GM18498 (cell line): ENCODE measurements at regions not wholly inside any gene's neighbourhood (a gene's known extent, or its start where the extent isn't known, plus 50 kb on each side); places are given as distances from the start of the nearest gene placed in this dataset.

Experiments
- ATAC-seq: cut with Tn5 transposase; IDR thresholded peaks from one replicate; pipeline ENCODE4 v1.9.1; 2021; ENCODE audit warnings: mild to moderate bottlenecking, moderate library complexity; ENCODE audit not compliant: unreplicated experiment

GRCh38 chr1:58430421-58431275 is 115.9 kb downstream of the OMA1 start:
- ATAC-seq = no peak

- no peak for ATAC-seq
Measured at GRCh38 chr1:58426918-58427317, 119.6 kb downstream of the OMA1 start.

GRCh38 chr1:58422436-58422835 is 124.1 kb downstream of the OMA1 start:
- ATAC-seq = no peak

- no peak for ATAC-seq
Measured at GRCh38 chr1:58418283-58419228, 128.0 kb downstream of the OMA1 start.

- ATAC-seq = no peak
Measured at GRCh38 chr1:58412071-58412580, 134.4 kb downstream of the OMA1 start.

- no peak for ATAC-seq
Measured at GRCh38 chr1:58409890-58410289, 136.6 kb downstream of the OMA1 start.

GRCh38 chr1:58409336-58409735 is 137.2 kb downstream of the OMA1 start:
- ATAC-seq = no peak

- no peak for ATAC-seq
Measured at GRCh38 chr1:58406301-58407071, 140.0 kb downstream of the OMA1 start.

GRCh38 chr1:58405660-58406059 is 140.9 kb downstream of the OMA1 start:
- no peak for ATAC-seq

- ATAC-seq = no peak
Measured at GRCh38 chr1:58403894-58404293, 142.6 kb downstream of the OMA1 start.

GRCh38 chr1:58402444-58402843 is 144.1 kb downstream of the OMA1 start:
- no peak for ATAC-seq

- no peak for ATAC-seq
Measured at GRCh38 chr1:58401991-58402390, 144.5 kb downstream of the OMA1 start.

GRCh38 chr1:58399176-58399575 is 147.3 kb downstream of the OMA1 start:
- no peak for ATAC-seq

GRCh38 chr1:58398714-58399113 is 147.8 kb downstream of the OMA1 start:
- ATAC-seq = no peak

- no peak for ATAC-seq
Measured at GRCh38 chr1:58397187-58397820, 149.2 kb downstream of the OMA1 start.

- ATAC-seq = no peak
Measured at GRCh38 chr1:58396150-58396549, 150.4 kb downstream of the OMA1 start.

GRCh38 chr1:58395355-58395754 is 151.2 kb downstream of the OMA1 start:
- ATAC-seq = no peak

GRCh38 chr1:58392083-58392482 is 154.4 kb downstream of the OMA1 start:
- peak; percentile 77 for ATAC-seq

- no peak for ATAC-seq
Measured at GRCh38 chr1:58391514-58391913, 155.0 kb downstream of the OMA1 start.

GRCh38 chr1:58391056-58391455 is 155.5 kb downstream of the OMA1 start:
- ATAC-seq = no peak
